GM19372 (cell line): ENCODE measurements at regions not wholly inside any gene's neighbourhood (a gene's known extent, or its start where the extent isn't known, plus 50 kb on each side); places are given as distances from the start of the nearest gene placed in this dataset.
"Not testable (repeated sequence)": the region's sequence is repeated elsewhere in the genome, so short reads cannot be mapped to it uniquely, and the experiment has no call there.

Experiments
- ATAC-seq: cut with Tn5 transposase; IDR thresholded peaks from one replicate; pipeline ENCODE4 v1.9.1; 2021; ENCODE audit warnings: mild to moderate bottlenecking, low read depth, moderate library complexity; ENCODE audit not compliant: unreplicated experiment

DNA sequence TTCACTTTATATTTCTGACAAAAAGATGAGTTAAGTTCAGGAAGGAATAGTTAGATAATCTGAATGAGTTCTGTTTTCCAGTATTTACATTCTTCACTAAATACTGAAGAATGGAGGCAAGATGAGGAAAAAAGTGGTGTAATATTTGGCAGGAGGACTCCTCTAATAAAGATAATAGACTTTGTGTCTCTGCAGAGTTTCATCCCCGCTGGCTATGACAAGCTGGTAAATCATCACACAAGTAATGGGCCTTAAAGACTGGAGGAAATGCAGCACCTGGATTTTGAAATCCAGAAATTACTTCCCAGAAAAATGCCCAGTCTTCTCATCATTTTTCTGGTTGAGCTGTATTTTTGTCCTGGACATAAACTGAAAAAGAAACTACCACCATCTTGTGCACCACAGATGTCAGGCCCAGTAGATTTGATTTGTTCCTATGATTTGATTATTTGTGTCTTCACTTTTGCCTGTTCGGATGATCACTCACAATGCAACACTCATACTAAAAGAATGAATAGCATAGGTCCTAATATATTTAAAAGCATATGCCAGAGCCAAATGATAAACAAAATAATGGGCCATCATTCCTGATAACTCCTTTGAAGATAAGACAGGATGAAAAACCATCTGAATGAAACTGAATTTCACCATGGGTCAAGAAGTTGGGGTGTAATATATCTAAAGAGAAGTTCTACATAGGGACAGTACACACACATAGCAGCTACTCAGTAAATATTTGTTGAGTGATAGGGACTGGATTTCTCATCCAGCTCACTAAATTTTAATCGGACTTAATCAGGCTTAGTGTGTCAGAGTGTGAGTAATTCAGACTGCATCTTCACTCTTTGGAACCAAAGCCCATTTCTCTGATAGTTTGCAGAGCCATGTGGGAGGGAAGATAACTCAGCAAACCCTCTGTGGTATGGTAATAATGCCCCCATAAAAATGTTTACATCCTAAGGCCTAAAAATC is 200.5 kb downstream of the HINT1 start:
- no peak for ATAC-seq

DNA sequence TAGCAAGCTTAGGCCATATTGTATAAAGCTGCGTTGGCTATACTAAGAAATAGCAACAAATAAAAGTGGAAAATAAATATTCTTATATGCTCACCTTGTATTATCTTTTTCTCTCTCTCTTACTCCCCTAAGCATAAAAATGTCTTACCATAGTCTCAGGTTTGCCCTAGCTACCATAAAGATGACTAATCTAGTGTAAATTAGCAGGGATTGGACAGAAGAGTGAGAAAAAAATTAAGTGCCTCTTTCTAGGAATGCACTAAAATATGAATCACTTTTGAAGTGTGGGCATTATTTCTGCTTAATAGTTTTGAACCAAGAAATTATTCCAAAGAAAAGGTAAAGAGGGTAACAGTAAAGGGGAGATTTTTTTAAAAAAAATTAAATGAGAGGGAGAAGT is 201.3 kb downstream of the HINT1 start:
- no peak for ATAC-seq

DNA sequence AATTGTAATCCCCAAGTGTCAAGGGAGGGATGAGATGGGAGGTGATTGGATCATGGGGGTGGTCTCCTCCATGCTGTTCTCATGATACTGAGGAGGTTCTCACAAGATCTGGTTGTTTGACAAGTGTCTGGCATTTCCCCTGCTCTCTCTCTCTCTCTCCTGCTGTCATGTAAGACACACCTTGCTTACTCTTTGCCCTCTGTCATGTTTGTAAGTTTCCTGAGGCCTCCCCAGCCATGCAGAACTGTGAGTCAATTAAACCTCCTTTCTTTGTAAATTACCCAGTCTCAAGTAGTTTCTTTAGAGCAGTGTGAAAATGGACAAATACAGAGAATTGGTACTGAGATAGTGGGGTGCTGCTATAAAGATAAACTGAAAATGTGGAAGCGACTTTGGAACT is 207.9 kb downstream of the HINT1 start:
- no peak for ATAC-seq

DNA sequence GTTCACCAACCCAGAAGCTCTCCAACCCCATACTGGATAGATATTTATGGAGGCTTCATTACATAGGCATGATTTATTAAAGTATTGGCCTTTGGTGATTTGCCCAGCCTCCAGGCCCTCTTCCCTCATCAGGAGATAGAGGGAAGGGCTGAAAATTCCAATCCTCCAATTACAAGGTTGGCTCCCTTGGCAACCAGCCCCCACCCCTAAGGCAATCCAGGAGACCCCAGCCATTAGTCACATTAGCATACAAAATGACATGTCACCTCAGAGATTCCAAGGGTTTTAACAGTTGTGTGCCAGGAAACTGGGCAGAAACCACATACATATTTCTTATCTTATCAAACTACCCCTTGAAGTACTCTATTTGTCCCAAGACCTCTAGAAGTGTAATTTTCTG is 210.0 kb downstream of the HINT1 start:
- ATAC-seq: no peak

DNA sequence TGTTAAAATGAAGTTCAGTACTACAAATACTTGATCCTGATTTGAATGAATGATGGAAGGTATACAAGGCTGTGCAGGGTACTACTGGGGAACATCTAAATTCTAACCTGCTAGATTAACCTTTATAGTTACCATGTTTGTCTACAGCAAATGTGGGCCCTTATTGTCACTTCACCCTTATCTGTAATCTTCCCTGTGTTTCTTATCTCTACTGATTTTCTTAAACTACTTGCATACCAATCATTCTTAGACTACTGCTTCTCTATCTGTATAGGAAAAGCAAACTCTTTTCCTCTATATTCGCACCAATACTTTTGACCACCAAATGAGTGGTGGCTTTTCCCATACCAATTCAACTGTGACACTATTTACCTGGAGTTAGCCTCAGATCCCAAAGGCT is 210.7 kb downstream of the HINT1 start:
- no peak for ATAC-seq

DNA sequence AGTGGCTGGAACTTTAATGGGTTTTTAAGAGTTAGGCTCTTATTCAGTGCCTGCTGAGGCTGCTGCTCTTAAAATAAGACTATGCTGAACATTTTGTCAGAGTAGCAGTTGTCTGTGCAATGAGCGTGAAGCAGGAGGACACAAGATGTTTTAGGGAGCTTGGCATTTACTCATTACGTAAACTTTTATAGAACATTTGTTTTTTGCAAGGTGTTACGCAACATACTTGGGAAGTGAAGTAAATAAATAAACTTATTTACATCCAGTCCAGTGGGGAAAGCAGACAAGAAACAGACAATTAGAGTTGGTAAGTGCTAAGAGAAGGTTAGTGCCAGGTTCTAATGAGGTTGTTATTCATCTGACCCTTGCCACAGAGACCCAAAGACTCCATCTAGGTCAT is 226.0 kb downstream of the HINT1 start:
- no peak for ATAC-seq

DNA sequence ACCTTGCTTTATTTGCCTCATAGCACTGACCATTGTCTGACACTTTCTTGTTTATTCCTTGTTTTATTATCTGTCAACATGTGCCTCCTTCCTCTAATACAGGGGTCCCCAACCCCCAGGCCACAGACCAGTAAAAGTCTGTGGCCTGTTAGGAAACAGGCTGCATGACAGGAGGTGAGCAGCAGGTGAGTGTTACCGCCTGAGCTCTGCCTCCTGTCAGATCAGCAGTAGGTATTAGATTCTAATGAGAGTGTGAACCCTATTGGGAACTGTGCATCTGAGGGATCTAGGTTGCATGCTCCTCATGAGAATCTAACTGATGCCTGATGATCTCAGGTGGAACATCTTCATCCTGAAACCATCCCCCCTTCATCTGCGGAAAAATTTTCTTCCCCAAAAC is 228.0 kb downstream of the HINT1 start:
- no peak for ATAC-seq

DNA sequence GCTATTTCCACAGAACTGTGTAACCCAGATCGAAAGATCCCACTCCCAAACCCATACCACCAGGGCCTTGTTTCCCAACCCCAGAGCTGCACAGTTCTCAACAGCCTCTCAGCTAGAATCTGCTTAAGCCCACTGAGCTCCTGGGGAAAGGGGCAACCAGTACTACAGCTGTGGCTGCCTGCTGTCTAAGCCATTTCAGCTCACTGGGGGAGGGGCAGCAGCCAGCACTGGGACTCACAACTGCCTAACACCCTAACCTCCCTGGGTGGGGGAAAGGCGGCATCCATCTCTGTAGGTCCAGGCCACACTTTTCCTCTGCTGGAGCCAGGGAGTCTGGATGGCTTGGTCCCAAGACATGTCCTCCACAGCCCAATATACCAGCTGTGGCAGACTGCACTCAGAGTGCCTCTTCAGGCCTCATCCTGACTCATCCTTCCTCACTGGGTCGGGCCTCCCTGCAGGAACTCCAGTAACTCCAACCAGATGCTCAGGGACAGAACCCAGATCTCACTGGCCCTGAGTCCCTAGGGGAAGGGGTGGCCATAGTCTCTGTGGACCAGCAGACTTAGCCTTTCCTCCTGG is 241.4 kb downstream of the HINT1 start:
- ATAC-seq: no peak

DNA sequence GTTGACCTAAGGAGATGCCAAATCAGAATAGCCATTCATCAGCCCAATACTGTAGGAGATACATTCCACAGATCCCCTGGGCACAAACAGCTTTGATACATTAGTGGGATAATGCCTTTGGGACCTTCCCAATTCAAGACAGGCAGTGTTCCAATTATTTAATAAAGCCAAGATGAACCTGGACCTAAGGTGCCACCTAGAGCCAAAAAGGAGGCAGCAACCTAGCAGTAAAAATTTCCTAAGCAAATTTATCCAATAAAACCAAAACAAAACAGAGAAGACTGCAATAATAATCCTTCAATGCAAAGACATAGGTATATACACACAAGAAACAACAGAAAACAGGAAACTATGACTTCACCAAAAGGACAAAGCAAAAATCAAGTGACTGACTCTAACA is 253.0 kb downstream of the HINT1 start:
- ATAC-seq: no peak

DNA sequence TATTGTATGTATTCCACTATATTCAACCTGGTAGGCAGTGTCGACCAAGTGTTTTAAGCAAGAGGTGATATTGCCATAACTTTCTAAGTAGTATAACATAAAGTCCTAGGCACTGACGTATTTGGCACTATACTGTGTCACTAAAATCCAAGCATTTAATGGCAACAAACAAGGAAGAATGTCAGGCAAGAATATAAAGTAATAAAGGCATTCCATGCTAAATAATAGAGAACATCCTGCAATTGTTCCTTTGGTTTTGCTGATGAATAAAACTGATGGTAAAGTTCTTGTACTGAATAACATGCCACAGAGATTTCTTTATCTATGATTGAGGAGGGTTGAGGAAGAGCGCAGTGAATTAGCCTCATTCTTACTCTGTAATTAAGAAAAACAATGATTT is 256.9 kb downstream of the HINT1 start:
- ATAC-seq: no peak

DNA sequence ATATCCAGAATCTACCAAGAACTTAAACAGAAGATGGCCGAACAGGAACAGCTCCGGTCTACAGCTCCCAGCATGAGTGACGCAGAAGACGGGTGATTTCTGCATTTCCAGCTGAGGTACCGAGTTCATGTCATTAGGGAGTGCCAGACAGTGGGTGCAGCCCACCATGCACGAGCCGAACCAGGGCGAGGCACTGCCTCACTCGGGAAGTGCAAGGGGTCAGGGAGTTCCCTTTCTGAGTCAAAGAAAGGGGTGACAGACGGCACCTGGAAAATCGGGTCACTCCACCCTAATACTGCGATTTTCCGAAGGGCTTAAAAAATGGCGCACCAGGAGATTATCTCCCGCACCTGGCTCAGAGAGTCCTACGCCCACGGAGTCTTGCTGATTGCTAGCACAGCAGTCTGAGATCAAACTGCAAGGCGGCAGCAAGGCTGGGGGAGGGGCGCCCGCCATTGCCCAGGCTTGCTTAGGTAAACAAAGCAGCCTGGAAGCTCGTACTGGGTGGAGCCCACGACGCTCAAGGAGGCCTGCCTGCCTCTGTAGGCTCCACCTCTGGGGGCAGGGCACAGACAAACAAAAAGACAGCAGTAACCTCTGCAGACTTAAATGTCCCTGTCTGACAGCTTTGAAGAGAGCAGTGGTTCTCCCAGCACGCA is 267.4 kb downstream of the HINT1 start:
- not testable (repeated sequence) for ATAC-seq

DNA sequence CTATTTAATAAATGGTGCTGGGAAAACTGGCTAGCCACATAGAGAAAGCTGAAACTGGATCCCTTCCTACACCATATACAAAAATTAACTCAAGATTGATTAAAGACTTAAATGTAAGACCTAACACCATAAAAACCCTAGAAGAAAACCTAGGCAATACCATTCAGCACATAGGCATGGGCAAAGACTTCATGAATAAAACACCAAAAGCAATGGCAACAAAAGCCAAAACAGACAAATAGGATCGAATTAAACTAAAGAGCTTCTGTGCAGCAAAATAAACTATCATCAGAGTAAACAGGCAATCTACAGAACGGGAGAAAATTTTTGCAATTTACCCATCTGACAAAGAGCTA is 267.9 kb downstream of the HINT1 start:
- not testable (repeated sequence) for ATAC-seq

DNA sequence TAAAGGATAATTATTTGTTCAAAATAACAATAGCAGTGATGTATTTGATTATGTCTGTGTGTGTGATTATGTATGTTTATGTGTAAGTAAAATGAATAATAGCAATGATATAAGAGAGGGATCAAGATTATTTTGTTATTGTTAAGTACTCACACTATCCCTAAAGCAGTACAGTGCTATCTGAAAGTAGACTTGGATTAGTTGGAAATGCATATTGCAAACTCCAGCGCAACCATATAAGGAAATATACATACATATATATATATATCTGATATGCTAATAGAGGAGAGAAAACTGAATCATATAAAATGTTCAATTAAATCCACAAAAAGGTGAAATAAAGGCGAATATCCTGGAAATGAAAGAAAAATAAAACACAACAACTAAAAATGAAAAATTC is 268.4 kb downstream of the HINT1 start:
- no peak for ATAC-seq

DNA sequence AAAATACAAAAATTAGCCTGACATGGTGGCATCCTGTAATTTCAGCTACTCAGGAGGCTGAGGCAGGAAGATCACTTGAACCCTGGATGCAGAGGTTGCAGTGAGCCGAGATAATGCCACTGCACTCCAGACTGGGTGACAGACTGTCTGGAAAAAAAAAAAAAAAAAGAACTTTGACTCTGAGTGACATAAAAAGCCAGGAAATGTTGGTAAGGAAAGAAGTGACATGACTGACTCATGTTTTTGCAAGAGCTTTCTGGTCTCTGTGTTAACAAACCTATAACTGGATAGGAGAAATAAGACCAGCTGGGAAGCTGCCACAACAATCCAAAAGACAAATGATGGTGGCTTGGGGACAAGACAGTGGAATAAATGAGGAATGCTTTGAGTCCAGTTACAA is 272.1 kb downstream of the HINT1 start:
- ATAC-seq: no peak

DNA sequence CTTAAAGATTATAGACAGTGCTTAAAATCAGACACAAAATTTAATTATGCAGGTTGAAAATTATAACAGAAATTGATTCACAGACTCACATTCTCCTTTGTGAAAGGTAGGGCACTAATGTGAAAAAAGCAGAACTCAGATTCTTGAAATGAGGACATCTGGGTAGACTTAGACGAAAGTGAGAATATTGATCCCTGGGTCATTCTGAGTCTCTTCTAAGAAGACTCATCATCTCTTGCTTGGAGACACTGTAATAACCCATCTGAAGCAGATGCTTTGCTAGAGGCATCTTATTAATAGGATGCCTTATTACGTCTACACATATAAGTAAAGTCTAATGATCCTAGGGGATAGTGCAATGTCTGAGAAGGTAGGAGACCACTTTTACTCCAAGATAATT is 274.4 kb downstream of the HINT1 start:
- no peak for ATAC-seq

DNA sequence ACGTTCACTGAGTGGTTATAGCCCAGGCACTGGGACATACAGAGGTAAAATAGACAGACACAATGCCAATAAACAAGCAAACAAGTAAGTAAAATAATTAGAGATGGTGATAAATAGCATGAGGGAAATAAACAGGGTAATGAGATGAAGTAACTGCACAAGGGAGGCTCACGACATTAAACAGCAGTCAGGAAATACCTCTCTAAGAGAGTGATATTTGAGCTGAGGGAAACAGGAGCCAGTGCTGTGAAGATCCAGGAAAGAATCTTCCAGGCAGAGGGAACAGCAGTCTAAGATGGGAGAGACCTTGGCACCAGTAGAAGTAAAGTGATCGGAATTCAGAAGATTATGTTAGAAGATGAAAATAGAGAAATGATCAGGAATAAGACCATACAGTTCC is 279.4 kb downstream of the HINT1 start:
- ATAC-seq: no peak

DNA sequence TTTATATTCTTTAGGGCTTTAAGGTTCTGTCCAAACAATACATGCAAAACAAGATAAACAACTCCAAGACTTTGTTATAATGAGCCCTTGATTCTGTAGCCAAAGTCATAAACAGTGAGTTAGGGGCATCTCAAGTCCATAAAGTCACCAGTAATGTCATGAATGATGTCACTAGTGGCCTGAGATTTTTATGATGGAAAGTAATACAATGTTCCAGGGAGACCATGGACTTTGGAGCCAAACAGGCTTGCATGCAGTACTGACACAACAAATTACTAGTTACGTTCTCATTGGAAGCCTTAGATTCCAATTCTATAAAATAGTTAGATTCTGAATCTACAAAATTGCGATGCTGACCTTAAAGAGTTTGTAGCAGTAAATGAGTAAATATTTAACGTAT is 280.0 kb downstream of the HINT1 start:
- ATAC-seq: no peak

DNA sequence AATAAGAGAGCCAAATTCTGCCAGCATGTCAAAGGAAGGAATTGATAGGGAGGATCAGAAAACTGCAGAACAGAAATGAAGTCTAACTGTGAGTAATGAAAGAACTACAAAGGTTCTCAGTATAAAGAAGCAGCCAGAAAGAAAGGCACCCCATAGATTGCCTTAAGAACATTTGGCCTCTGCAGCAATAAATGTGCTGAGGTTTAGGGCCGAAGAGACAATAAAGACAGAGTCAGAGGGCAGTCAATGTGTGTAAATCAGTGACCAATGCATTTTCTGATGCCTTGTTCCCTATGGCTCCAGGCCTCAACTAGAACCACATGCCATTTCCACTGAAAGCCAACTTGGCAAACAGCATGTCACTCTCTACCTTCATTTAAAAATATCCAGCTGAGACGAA is 281.0 kb downstream of the HINT1 start:
- no peak for ATAC-seq

DNA sequence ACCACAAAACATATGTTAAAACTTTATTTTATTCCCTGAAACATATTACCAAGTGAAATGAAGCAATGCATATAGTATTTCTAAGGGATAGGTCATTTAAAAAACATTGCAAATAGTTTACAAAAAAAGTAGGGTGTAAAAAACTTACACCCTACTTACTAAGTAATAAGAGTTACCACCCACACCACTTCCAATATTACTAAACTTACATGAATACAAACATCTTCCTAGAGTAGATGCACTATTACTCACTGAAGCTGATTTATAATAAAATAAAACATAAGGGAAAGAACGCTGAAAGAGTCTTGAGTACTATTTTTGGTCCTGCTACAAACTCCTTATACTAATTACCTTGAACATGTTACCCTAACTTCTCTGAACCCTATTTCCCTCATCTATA is 289.4 kb downstream of the HINT1 start:
- no peak for ATAC-seq

DNA sequence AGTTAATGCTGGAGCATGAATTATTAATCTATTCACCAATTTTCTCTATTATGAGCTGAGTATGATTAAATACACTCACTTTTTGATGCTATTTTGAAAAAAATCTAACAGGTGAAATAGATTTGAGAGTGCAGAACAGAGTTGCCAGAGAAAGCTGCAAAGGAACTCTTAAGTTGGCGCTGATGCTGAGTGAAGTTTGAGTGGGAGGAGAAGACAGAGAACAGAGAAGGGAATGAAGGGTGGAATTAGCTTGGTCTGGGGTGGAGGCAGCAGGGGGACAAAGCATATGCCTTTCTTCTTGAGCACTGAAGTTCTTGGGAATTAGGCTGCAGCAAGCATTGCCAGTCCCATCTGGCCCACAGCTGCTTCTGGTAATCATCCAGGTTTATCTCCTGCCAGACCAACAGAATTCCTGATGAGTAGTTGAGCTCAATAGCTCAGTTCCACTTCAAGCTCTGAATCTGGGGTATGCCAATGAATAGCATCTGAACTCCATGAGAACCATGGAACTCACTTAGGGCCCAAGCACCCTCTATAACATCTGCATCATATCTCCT is 290.1 kb downstream of the HINT1 start:
- ATAC-seq: no peak

DNA sequence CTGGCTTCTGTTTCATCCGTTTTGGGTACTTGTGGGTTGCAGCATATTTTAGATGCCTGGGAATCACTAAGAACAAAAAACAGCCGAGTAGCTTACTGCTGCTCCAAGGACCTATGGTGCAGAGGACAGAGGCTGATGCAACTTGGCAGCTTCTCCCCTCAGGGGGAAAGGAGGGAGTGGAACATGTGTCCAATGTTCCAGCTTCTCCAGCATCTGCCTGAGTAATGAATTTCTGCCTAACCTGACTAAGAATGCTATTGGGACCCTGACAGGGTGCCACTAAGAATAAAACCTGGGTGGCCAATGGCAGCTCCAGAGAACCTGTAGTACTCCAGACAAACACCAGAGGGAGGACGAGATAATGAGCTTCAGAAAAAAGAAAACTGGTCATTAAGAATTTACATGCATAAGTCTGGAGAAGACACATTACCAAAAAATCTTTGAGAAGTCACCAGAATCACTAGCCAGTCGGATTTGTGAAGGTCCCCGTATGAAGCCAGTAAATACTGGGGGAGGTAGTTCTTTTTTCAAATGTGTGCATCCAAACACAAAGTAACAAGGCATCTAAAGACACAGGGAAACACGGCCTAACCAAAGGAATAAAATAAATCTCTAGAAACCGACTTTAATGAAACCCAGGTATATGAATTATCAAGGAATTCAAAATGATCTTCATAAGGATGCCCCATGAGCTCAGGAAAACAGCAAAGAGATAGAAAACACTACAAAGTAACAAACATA is 293.5 kb downstream of the HINT1 start:
- peak; percentile 67 for ATAC-seq
